GM19025 (cell line): ENCODE measurements at regions not wholly inside any gene's neighbourhood (a gene's known extent, or its start where the extent isn't known, plus 50 kb on each side); places are given as distances from the start of the nearest gene placed in this dataset.

Experiments
- ATAC-seq: cut with Tn5 transposase; IDR thresholded peaks from one replicate; pipeline ENCODE4 v1.9.1; 2021; ENCODE audit warnings: mild to moderate bottlenecking, low read depth, moderate library complexity; ENCODE audit not compliant: unreplicated experiment

- no peak for ATAC-seq
Observed at GRCh38 chr13:90382425-90382824, 965.1 kb upstream of the MIR17HG start.

- ATAC-seq: no peak
Observed at GRCh38 chr13:90385781-90386489, 961.6 kb upstream of the MIR17HG start.

- ATAC-seq: no peak
Observed at GRCh38 chr13:90388887-90389452, 958.5 kb upstream of the MIR17HG start.

- ATAC-seq: no peak
Observed at GRCh38 chr13:90389537-90389936, 958.0 kb upstream of the MIR17HG start.

GRCh38 chr13:90393408-90393807, 954.1 kb upstream of the MIR17HG start:
- ATAC-seq: no peak

- ATAC-seq: no peak
Observed at GRCh38 chr13:90395348-90395747, 952.1 kb upstream of the MIR17HG start.

GRCh38 chr13:90395846-90396245, 951.6 kb upstream of the MIR17HG start:
- no peak for ATAC-seq

GRCh38 chr13:90396266-90396665, 951.2 kb upstream of the MIR17HG start:
- no peak for ATAC-seq

GRCh38 chr13:90397503-90397902, 950.0 kb upstream of the MIR17HG start:
- ATAC-seq: no peak

- no peak for ATAC-seq
Observed at GRCh38 chr13:90400372-90400771, 947.1 kb upstream of the MIR17HG start.

- ATAC-seq: no peak
Observed at GRCh38 chr13:90401150-90401549, 946.3 kb upstream of the MIR17HG start.

- ATAC-seq: no peak
Observed at GRCh38 chr13:90402102-90402501, 945.4 kb upstream of the MIR17HG start.

- ATAC-seq: no peak
Observed at GRCh38 chr13:90402613-90403012, 944.9 kb upstream of the MIR17HG start.

- no peak for ATAC-seq
Observed at GRCh38 chr13:90403330-90404082, 944.0 kb upstream of the MIR17HG start.

GRCh38 chr13:90405301-90405700, 942.2 kb upstream of the MIR17HG start:
- no peak for ATAC-seq

- ATAC-seq: no peak
Observed at GRCh38 chr13:90412980-90413379, 934.5 kb upstream of the MIR17HG start.

GRCh38 chr13:90413548-90413947, 933.9 kb upstream of the MIR17HG start:
- no peak for ATAC-seq

GRCh38 chr13:90414691-90415596, 932.5 kb upstream of the MIR17HG start:
- no peak for ATAC-seq

GRCh38 chr13:90415902-90416301, 931.6 kb upstream of the MIR17HG start:
- no peak for ATAC-seq

GRCh38 chr13:90416519-90416918, 931.0 kb upstream of the MIR17HG start:
- no peak for ATAC-seq

GRCh38 chr13:90416938-90417337, 930.5 kb upstream of the MIR17HG start:
- no peak for ATAC-seq
